MM.1S (cell line): ENCODE measurements at regions not wholly inside any gene's neighbourhood (a gene's known extent, or its start where the extent isn't known, plus 50 kb on each side); places are given as distances from the start of the nearest gene placed in this dataset.

Source experiments
- DNase-seq: peaks from one replicate; pipeline ENCODE4 v3.0.0-alpha.2; 2015
- H2AFZ ChIP-seq: fragments of 300-600 bp; sonication (generic); 2 replicates; pipeline ENCODE4 v1.6.0; 2016; ENCODE audit warnings: antibody characterized with exemption, low read length
- H3F3A ChIP-seq: fragments of 300-600 bp; sonication (generic); 2 replicates; pipeline ENCODE4 v1.6.1; 2016; ENCODE audit warnings: mild to moderate bottlenecking, antibody characterized with exemption, low read length, moderate library complexity, mixed read lengths; ENCODE audit not compliant: insufficient read depth
- H3K27ac ChIP-seq: fragments of 300-600 bp; sonication (generic); 2 replicates; pipeline ENCODE4 v1.5.1; 2016; ENCODE audit warnings: mild to moderate bottlenecking, low read length
- H3K27me3 ChIP-seq: fragments of 300-600 bp; sonication (generic); replicated peaks from 2 replicates; pipeline ENCODE4 v1.6.0; 2016; ENCODE audit warnings: low read length; ENCODE audit not compliant: insufficient read depth
- H3K36me3 ChIP-seq: fragments of 300-600 bp; sonication (generic); replicated peaks from 2 replicates; pipeline ENCODE4 v1.6.1; 2016; ENCODE audit warnings: mild to moderate bottlenecking, low read length, mixed read lengths; ENCODE audit not compliant: insufficient read depth
- H3K4me1 ChIP-seq: fragments of 300-600 bp; sonication (generic); 2 replicates; pipeline ENCODE4 v1.6.1; 2016; ENCODE audit warnings: low read length, mixed read lengths
- H3K4me2 ChIP-seq: fragments of 300-600 bp; sonication (generic); 2 replicates; pipeline ENCODE4 v1.6.0; 2016; ENCODE audit warnings: low read depth, low read length
- H3K4me3 ChIP-seq: fragments of 300-600 bp; sonication (generic); 2 replicates; pipeline ENCODE4 v1.5.1; 2016; ENCODE audit warnings: low read length, mixed read lengths
- H3K79me2 ChIP-seq: fragments of 300-600 bp; sonication (generic); 2 replicates; pipeline ENCODE4 v1.6.1; 2016; ENCODE audit warnings: mixed run types, low read length, mixed read lengths
- H3K9ac ChIP-seq: fragments of 300-600 bp; sonication (generic); 2 replicates; pipeline ENCODE4 v1.6.1; 2016; ENCODE audit warnings: low read length, mixed read lengths
- H3K9me2 ChIP-seq: fragments of 300-600 bp; sonication (generic); replicated peaks from 2 replicates; pipeline ENCODE4 v1.6.1; 2016; ENCODE audit warnings: mild to moderate bottlenecking, low read length, mixed read lengths; ENCODE audit not compliant: insufficient read depth
- H3K9me3 ChIP-seq: fragments of 300-600 bp; sonication (generic); replicated peaks from 2 replicates; pipeline ENCODE4 v1.6.1; 2016; ENCODE audit warnings: mild to moderate bottlenecking, low read length, mixed read lengths; ENCODE audit not compliant: insufficient read depth
- H4K20me1 ChIP-seq: fragments of 300-600 bp; sonication (generic); 2 replicates; pipeline ENCODE4 v1.6.1; 2016; ENCODE audit warnings: mild to moderate bottlenecking, low read length, moderate library complexity, mixed read lengths; ENCODE audit not compliant: insufficient read depth
- EZH2 ChIP-seq: fragments of 300-600 bp; sonication (generic); optimal IDR thresholded peaks from 2 replicates; pipeline ENCODE3; 2017; ENCODE audit warnings: low read depth, mild to moderate bottlenecking, antibody characterized with exemption, low read length, mixed read lengths
- EZH2phosphoT487 ChIP-seq: fragments of 300-600 bp; sonication (generic); IDR thresholded peaks from 2 replicates; pipeline ENCODE4 v1.6.1; 2018; ENCODE audit warnings: antibody characterized with exemption, low read length
- TF ChIP-seq, protein P1 (sequence below): fragments of 300-600 bp; sonication (generic); IDR thresholded peaks from 2 replicates; pipeline ENCODE4 v1.5.1; 2016; ENCODE audit warnings: antibody characterized with exemption, low read length, mixed read lengths

DNA sequence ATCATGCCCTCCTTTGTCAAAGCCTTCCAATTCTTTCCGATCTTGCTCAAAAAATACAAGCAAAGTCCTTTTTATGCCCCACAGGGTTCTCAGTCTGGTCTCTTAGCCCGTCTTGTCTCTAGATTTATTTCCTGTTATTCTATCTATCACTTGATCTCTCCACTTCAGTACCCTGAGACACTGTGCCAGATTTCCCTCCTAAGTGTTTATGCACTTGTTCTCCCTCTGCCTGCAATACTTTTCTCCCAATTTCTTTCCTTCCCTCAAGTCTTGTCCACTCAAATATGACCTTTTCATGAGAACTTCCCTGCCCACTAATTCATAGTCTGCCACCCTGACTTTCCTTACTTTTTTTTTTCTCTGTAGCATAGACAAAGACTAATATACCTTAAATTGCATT, 141.4 kb downstream of the MBL2 start:
- H3K9ac ChIP-seq: no peak overlapping the region
- no peak for DNase-seq
- no peak overlapping the region for H3K27ac ChIP-seq
- no peaks in the 10 kb centered on the region for H3K9me3 ChIP-seq
- no peak overlapping the region for H3K4me2 ChIP-seq
- H3K27me3 ChIP-seq: no peaks in the 10 kb centered on the region
- no peak overlapping the region for H2AFZ ChIP-seq
- H3K36me3 ChIP-seq: no peaks in the 10 kb centered on the region
- no peaks in the 10 kb centered on the region for H3K4me1 ChIP-seq
- no peak overlapping the region for H3K4me3 ChIP-seq
- TF ChIP-seq EZH2phosphoT487: no peak
- TF ChIP-seq EZH2: no peak
- TF ChIP-seq, protein P1, sequence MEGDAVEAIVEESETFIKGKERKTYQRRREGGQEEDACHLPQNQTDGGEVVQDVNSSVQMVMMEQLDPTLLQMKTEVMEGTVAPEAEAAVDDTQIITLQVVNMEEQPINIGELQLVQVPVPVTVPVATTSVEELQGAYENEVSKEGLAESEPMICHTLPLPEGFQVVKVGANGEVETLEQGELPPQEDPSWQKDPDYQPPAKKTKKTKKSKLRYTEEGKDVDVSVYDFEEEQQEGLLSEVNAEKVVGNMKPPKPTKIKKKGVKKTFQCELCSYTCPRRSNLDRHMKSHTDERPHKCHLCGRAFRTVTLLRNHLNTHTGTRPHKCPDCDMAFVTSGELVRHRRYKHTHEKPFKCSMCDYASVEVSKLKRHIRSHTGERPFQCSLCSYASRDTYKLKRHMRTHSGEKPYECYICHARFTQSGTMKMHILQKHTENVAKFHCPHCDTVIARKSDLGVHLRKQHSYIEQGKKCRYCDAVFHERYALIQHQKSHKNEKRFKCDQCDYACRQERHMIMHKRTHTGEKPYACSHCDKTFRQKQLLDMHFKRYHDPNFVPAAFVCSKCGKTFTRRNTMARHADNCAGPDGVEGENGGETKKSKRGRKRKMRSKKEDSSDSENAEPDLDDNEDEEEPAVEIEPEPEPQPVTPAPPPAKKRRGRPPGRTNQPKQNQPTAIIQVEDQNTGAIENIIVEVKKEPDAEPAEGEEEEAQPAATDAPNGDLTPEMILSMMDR: no peak
- H4K20me1 ChIP-seq: no peaks in the 10 kb centered on the region
- no peaks in the 10 kb centered on the region for H3F3A ChIP-seq
- H3K9me2 ChIP-seq: no peaks in the 10 kb centered on the region
- no peaks in the 10 kb centered on the region for H3K79me2 ChIP-seq

DNA sequence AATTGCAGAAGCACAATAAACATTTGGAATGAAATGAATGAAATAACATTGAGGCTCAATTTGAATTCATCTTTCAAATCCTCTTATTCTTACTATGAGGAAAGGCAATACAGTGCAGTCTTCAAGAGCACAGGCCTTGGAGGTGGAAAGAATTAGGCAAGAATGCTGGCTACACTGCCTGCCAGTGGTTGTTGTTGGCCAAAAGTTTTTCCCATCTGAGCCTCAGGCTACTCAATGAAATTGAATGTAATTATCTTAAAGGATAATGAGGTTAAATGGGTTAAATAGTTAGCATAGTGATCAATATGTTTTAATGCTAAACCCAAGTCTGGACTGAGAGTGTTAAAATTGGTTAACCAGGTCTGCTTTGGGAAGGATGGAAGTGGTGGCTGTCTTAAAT, 140.9 kb downstream of the MBL2 start:
- no peaks in the 10 kb centered on the region for H3K9me3 ChIP-seq
- H3F3A ChIP-seq: no peaks in the 10 kb centered on the region
- no peak for DNase-seq
- no peaks in the 10 kb centered on the region for H3K27me3 ChIP-seq
- no peaks in the 10 kb centered on the region for H3K36me3 ChIP-seq
- H3K9me2 ChIP-seq: no peaks in the 10 kb centered on the region
- no peak overlapping the region for H3K9ac ChIP-seq
- H3K4me3 ChIP-seq: no peak overlapping the region
- no peaks in the 10 kb centered on the region for H4K20me1 ChIP-seq
- no peaks in the 10 kb centered on the region for H3K79me2 ChIP-seq
- no peak overlapping the region for H3K4me2 ChIP-seq
- no peak overlapping the region for H3K27ac ChIP-seq
- H3K4me1 ChIP-seq: no peaks in the 10 kb centered on the region
- no peak for TF ChIP-seq EZH2phosphoT487
- TF ChIP-seq, protein P1: no peak
- no peak for TF ChIP-seq EZH2
- H2AFZ ChIP-seq: no peak overlapping the region

DNA sequence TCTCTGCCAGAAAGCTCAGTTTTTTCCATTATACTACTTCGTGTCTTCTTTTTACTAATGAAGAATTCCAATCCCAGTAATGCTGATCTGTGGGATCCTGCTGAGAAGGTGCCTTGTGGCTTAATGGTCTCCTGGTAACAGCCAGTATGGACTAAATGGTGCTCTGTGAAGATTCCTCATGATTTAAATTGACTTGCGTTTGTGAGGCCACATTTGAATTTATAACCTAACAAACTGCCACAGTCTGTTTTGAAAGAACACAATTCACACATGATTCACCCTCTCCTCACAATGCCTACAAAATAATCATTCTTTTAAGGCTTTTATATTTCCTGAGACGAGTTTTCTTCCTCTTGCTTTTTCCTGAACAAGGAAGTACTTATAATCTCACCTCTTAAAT, 140.0 kb downstream of the MBL2 start:
- Histone ChIP-seq H2AFZ (no peak overlapping the region), H3K9me2 (no peaks in the 10 kb centered on the region), H3K4me1 (peaks cover 6% of the 10 kb centered on the region), H4K20me1 (no peaks in the 10 kb centered on the region), H3F3A (0 out of 2 replicates have a peak, but pooled peaks cover 5% of the 10 kb centered on the region), H3K4me2 (no peak overlapping the region), H3K79me2 (no peaks in the 10 kb centered on the region), H3K27ac (no peak overlapping the region), H3K4me3 (no peak overlapping the region), H3K36me3 (no peaks in the 10 kb centered on the region), H3K27me3 (no peaks in the 10 kb centered on the region), H3K9ac (no peak overlapping the region), H3K9me3 (no peaks in the 10 kb centered on the region)
- DNase-seq: no peak
- TF ChIP-seq, protein P1: no peak
- TF ChIP-seq EZH2phosphoT487: no peak
- no peak for TF ChIP-seq EZH2
